DND-41 (cell line): ENCODE measurements at regions not wholly inside any gene's neighbourhood (a gene's known extent, or its start where the extent isn't known, plus 50 kb on each side); places are given as distances from the start of the nearest gene placed in this dataset.

Source experiments
- EZH2 ChIP-seq: IDR thresholded peaks from 3 replicates; pipeline ENCODE4 v1.6.1; 2012; ENCODE audit warnings: borderline replicate concordance, low read depth, mild to moderate bottlenecking, moderate library complexity, low read length, inconsistent platforms; ENCODE audit not compliant: severe bottlenecking
- TF ChIP-seq, protein P1 (sequence below): IDR thresholded peaks from 2 replicates; pipeline ENCODE4 v1.5.1; 2012; ENCODE audit warnings: borderline replicate concordance, low read length, moderate library complexity, mild to moderate bottlenecking; ENCODE audit not compliant: poor library complexity, severe bottlenecking; ENCODE audit errors: extremely low read depth

DNA sequence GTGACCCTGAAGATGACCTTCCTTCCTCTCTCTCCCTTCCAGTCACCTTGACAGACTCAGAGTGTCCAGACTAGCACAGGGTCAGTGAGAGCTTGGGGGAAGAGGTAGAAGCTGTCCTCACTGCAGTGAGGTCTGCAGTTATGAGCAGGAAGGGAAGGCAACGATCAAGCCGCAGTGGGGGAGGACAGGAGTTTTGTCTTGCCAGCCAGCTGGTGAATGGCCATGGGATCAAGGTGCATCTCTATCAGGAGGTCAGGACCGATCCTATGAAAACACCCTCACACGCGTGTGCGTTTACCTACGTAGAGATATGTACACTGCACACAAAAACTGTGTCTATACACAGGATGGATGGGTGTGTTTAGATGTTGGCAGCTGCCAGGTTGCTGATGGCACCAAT, 83.2 kb downstream of the THNSL2 start:
- TF ChIP-seq, protein P1, sequence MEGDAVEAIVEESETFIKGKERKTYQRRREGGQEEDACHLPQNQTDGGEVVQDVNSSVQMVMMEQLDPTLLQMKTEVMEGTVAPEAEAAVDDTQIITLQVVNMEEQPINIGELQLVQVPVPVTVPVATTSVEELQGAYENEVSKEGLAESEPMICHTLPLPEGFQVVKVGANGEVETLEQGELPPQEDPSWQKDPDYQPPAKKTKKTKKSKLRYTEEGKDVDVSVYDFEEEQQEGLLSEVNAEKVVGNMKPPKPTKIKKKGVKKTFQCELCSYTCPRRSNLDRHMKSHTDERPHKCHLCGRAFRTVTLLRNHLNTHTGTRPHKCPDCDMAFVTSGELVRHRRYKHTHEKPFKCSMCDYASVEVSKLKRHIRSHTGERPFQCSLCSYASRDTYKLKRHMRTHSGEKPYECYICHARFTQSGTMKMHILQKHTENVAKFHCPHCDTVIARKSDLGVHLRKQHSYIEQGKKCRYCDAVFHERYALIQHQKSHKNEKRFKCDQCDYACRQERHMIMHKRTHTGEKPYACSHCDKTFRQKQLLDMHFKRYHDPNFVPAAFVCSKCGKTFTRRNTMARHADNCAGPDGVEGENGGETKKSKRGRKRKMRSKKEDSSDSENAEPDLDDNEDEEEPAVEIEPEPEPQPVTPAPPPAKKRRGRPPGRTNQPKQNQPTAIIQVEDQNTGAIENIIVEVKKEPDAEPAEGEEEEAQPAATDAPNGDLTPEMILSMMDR, result no peak
- TF ChIP-seq EZH2, result no peak
